Body of pancreas (tissue), 4 donors: ENCODE measurements at regions not wholly inside any gene's neighbourhood (a gene's known extent, or its start where the extent isn't known, plus 50 kb on each side); places are given as distances from the start of the nearest gene placed in this dataset.

ENCODE experiments used
- ATAC-seq: fragments of 150-250 bp; one replicate; pipeline ENCODE4 v1.9.1; 2016
- DNase-seq, 4 donors: peaks; one replicate each; pipeline ENCODE4 v3.0.0-alpha.2; 2019
- H3K27ac ChIP-seq, 4 donors: fragments of 200-600 bp; sonication (generic); 1 replicate in 3 of 4; 2 replicates in 1 of 4; pipeline versions ENCODE4 v1.5.1 to v1.6.1; 2016 to 2019; ENCODE audit warnings: mild to moderate bottlenecking in 1 of 4, mixed read lengths in 1 of 4, moderate library complexity in 1 of 4
- H3K27me3 ChIP-seq, 2 donors: fragments of 200-600 bp; sonication (generic); one replicate each; pipeline ENCODE4 v1.6.0; 2016; ENCODE audit warnings: mild to moderate bottlenecking in 1 of 2
- H3K36me3 ChIP-seq, 2 donors: fragments of 200-600 bp; sonication (generic); replicated peaks in 1 of 2; 2 replicates each; pipeline ENCODE4 v1.5.1; 2016; ENCODE audit warnings: low read depth in 2 of 2; ENCODE audit not compliant: insufficient read depth in 1 of 2
- H3K4me1 ChIP-seq: fragments of 200-600 bp; sonication (generic); one replicate; pipeline ENCODE4 v1.6.0; 2016
- H3K4me3 ChIP-seq, 2 donors: fragments of 200-600 bp; sonication (generic); 1 replicate in 1 of 2; 2 replicates in 1 of 2; pipeline ENCODE4 v1.5.1; 2016 to 2019
- H3K9me3 ChIP-seq, 3 donors: fragments of 200-600 bp; sonication (generic); 1 replicate in 2 of 3; 2 replicates in 1 of 3; pipeline ENCODE4 v1.5.1; 2016
- CTCF ChIP-seq, 7 experiments: fragments of 450-650 bp in 4 of 7; fragments of 200-600 bp in 3 of 7; sonication (generic) in 3 of 7; IDR thresholded peaks; one replicate each; pipeline ENCODE4 v1.5.1; 2016 to 2019; ENCODE audit warnings: antibody characterized with exemption in 7 of 7
- POLR2A ChIP-seq, 3 donors: fragments of 450-650 bp; IDR thresholded peaks; one replicate each; pipeline ENCODE4 v1.6.1; 2016; ENCODE audit warnings: antibody characterized with exemption in 3 of 3, mild to moderate bottlenecking in 2 of 3
- WGBS, 2 donors: methylation state at CpG; one replicate each; pipeline ENCODE4 v1.1.5; 2017; 5-methylcytosine and 5-hydroxymethylcytosine counted together
- intact Hi-C: fragments of 100-400 bp; cut with DNase I; formaldehyde crosslinking; loops from one replicate; pipeline ENCODE4 v1.15.1; 2023

GRCh38 chr14:85061256-85061655 lies 468.7 kb upstream of the FLRT2 start:
- no peak for ATAC-seq
- no peaks in the 10 kb centered on the region for H3K9me3 ChIP-seq
- no peaks in the 10 kb centered on the region for H3K4me1 ChIP-seq
- TF ChIP-seq POLR2A (IDR thresholded peaks at IDR 0.05) (no peak), CTCF (IDR thresholded peaks at IDR 0.05) (no peak)
- intact Hi-C loops = no loop called here
- 93 to 97% methylated on average over 4 of the region's 4 CpGs for WGBS, 2 donors
- no peak for DNase-seq
- no peak overlapping the region for H3K4me3 ChIP-seq
- no peaks in the 10 kb centered on the region for H3K36me3 ChIP-seq
- H3K27ac ChIP-seq = no peak overlapping the region
- H3K27me3 ChIP-seq = no peaks in the 10 kb centered on the region

DNA sequence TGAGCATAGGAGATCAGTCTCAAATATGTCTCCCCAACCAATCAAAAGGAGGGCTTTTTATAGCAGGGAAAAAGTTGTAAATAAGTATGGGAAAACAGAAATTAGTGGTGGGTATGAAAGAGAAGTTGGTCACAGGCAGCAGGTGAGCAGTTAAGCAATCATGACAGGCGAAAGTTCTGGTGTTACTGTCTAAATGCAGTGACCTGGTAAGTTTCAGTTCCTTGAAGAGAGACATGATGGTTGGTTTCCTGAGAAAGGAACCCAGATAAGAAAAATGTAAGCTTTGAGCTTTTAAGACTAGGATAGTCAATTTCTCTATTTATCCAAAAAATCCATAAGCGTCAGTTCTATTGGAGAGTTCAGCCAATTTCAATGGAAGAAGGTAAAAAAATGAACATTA lies 466.2 kb upstream of the FLRT2 start:
- no peak overlapping the region for H3K27ac ChIP-seq
- H3K9me3 ChIP-seq = no peaks in the 10 kb centered on the region
- TF ChIP-seq CTCF (IDR thresholded peaks at IDR 0.05) = no peak
- no peak for TF ChIP-seq POLR2A (IDR thresholded peaks at IDR 0.05)
- H3K4me3 ChIP-seq = no peak overlapping the region
- ATAC-seq = no peak
- no peaks in the 10 kb centered on the region for H3K27me3 ChIP-seq
- intact Hi-C loops = no loop called here
- H3K4me1 ChIP-seq = no peaks in the 10 kb centered on the region
- 80% methylated on average over 2 of the region's 2 CpGs for WGBS, 2 donors
- no peaks in the 10 kb centered on the region for H3K36me3 ChIP-seq
- no peak for DNase-seq

GRCh38 chr14:85071447-85071846 lies 458.5 kb upstream of the FLRT2 start:
- Histone ChIP-seq H3K4me3 (no peak overlapping the region), H3K4me1 (peaks cover 3% of the 10 kb centered on the region), H3K27ac (no peak overlapping the region), H3K27me3 (no peaks in the 10 kb centered on the region), H3K9me3 (no peaks in the 10 kb centered on the region), H3K36me3 (no peaks in the 10 kb centered on the region)
- DNase-seq (no peak), ATAC-seq (no peak)
- no peak for TF ChIP-seq CTCF (IDR thresholded peaks at IDR 0.05)
- no peak for TF ChIP-seq POLR2A (IDR thresholded peaks at IDR 0.05)
- intact Hi-C loops = no loop called here
- 75 to 77% methylated on average over 6 of the region's 6 CpGs for WGBS, 2 donors

- Histone ChIP-seq H3K36me3 (no peaks in the 10 kb centered on the region), H3K9me3 (no peaks in the 10 kb centered on the region)
Observed at GRCh38 chr14:85074955-85075354, 455.0 kb upstream of the FLRT2 start.

More at GRCh38 chr14:85074955-85075354, 455.0 kb upstream of the FLRT2 start:
- 50 to 60% methylated on average over 1 of the region's 1 CpG for WGBS, 2 donors
- H3K27ac ChIP-seq = no peak overlapping the region
- H3K4me3 ChIP-seq = no peak overlapping the region
- ATAC-seq = no peak
- H3K4me1 ChIP-seq = peaks cover under 1% of the 10 kb centered on the region
- intact Hi-C loops = no loop called here
- TF ChIP-seq CTCF (IDR thresholded peaks at IDR 0.05) (no peak), POLR2A (IDR thresholded peaks at IDR 0.05) (no peak)
- H3K27me3 ChIP-seq = no peaks in the 10 kb centered on the region
- DNase-seq = no peak
